Urinary bladder (tissue), 3 donors: ENCODE measurements at regions not wholly inside any gene's neighbourhood (a gene's known extent, or its start where the extent isn't known, plus 50 kb on each side); places are given as distances from the start of the nearest gene placed in this dataset.

Experiments
- DNase-seq: peaks from one replicate; pipeline ENCODE4 v3.0.0-alpha.2; 2015; ENCODE audit errors: extremely low spot score
- H3K27ac ChIP-seq: one replicate; pipeline ENCODE4 v1.5.1; 2013; ENCODE audit warnings: low read depth, mild to moderate bottlenecking, moderate library complexity
- H3K36me3 ChIP-seq: one replicate; pipeline ENCODE4 v1.6.1; 2013; ENCODE audit warnings: mild to moderate bottlenecking, moderate library complexity; ENCODE audit not compliant: insufficient read depth
- H3K4me1 ChIP-seq: one replicate; pipeline ENCODE4 v1.6.1; 2013; ENCODE audit warnings: mild to moderate bottlenecking, moderate library complexity; ENCODE audit not compliant: insufficient read depth
- H3K4me3 ChIP-seq: one replicate; pipeline ENCODE4 v1.5.1; 2013; ENCODE audit warnings: low read depth, low read length
- WGBS: extraction: QIAGEN DNeasy Blood & Tissue Kit; methylation state at CpG from one replicate; pipeline ENCODE4 v1.1.7; 2013; 5-methylcytosine and 5-hydroxymethylcytosine counted together
- donor health status: healthy with polysubstance abuse.
- donor health status: healthy.

DNA sequence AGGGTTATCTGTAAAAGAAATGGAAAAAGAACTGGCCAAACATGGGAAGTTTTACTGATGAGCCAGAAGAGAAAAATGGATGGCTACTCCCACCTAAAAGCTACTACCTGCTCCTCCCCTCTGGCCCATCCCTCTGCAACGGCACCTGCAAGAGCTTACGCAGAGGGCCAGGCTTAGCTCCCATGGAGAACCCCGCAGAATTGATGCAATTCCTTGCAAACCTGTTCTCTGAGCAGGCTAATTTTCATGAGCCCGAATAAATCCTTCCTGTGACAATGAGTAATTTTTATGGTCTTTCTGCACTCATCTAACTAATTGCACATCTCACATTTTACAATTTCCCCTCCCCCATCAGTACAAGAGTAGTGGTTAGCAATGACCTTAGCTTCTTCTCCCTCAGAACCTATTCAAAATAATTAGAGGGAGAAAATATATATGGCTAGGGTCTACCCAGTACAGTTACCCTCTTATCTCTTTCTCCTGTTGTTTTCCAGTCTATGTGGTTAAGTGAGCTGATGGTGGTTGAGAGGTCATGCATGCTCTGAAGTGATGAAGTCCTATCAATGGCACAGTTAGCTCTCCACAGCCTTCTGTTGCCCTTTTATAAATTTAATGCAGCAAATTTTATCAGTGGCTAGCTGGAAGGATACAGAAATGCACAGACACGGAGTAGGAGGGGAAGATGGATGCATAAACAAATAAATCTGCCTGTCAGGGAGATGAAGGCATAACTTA lies 67.7 kb upstream of the NTF3 start:
- Histone ChIP-seq H3K4me3 (no peak overlapping the region), H3K4me1 (no peaks in the 10 kb centered on the region), H3K36me3 (no peaks in the 10 kb centered on the region), H3K27ac (no peak overlapping the region)
- 82% methylated on average over 5 of the region's 5 CpGs for WGBS
- no peak for DNase-seq

DNA sequence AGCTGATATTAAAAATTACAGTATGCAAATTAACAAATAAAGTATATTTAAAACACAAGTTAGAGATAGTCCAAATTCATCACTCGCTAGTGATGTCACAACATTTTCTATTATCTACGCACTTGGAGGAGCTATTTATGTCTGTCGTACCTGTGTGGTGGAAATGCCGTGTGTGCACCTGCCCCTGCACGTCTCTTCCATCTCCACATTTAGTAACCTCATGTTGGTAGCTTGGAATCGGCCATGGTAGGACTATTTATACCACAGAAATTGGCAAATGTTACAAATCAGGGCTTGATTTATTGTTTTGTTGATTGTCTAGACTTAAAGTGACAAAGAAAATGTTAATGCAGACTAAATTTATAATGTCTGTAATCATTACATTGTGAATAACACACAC lies 62.6 kb upstream of the NTF3 start:
- H3K27ac ChIP-seq = no peak overlapping the region

DNA sequence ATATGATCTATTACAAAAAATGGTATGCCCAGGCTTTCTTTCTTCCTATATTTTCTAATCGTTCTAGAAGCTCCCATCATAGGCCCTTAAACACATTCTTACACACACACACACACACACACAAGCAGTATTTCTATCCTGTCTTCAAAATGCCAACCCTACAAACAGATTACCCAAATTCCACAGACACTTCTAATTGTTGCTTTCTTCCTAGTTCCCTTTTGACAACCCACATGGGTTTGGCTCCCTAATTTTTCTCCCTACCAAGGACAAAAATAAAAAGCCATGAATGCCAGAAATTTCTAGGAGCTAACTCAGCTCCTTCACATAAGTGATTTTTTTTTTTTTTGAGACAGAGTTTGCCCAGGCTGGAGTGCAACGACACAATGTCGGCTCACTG lies 60.3 kb upstream of the NTF3 start:
- H3K27ac ChIP-seq = no peak overlapping the region
- no peaks in the 10 kb centered on the region for H3K36me3 ChIP-seq
- WGBS = 87% methylated on average over 3 of the region's 3 CpGs
- no peaks in the 10 kb centered on the region for H3K4me1 ChIP-seq
- DNase-seq = no peak
- H3K4me3 ChIP-seq = no peak overlapping the region

More for the DNA sequence above, 62.6 kb upstream of the NTF3 start:
- no peaks in the 10 kb centered on the region for H3K4me1 ChIP-seq
- WGBS = 84% methylated on average over 6 of the region's 6 CpGs
- H3K4me3 ChIP-seq = no peak overlapping the region
- H3K36me3 ChIP-seq = no peaks in the 10 kb centered on the region
- DNase-seq = no peak

DNA sequence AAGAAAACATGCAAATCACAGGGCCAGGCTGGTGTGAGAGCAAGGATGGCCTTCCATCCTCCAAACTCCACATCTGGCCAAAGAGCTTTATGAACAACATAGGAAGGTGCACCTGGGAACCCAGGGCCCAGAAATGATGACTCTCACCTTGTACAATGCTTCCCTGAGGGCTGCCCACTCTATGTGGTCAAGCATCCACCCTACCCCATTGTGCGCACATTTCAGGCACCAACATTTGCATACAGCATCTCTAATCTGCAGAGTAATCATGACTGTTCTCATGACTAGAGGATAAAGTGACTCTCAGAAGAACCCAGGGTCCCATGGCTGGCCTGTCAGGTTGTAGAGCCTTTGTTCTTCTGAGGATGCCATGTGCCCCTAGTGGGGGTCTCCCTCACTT lies 57.2 kb upstream of the NTF3 start:
- H3K27ac ChIP-seq = no peak overlapping the region
- DNase-seq = no peak
- H3K4me1 ChIP-seq = no peaks in the 10 kb centered on the region
- H3K36me3 ChIP-seq = no peaks in the 10 kb centered on the region
- H3K4me3 ChIP-seq = no peak overlapping the region
- 98% methylated on average over 1 of the region's 1 CpG for WGBS

DNA sequence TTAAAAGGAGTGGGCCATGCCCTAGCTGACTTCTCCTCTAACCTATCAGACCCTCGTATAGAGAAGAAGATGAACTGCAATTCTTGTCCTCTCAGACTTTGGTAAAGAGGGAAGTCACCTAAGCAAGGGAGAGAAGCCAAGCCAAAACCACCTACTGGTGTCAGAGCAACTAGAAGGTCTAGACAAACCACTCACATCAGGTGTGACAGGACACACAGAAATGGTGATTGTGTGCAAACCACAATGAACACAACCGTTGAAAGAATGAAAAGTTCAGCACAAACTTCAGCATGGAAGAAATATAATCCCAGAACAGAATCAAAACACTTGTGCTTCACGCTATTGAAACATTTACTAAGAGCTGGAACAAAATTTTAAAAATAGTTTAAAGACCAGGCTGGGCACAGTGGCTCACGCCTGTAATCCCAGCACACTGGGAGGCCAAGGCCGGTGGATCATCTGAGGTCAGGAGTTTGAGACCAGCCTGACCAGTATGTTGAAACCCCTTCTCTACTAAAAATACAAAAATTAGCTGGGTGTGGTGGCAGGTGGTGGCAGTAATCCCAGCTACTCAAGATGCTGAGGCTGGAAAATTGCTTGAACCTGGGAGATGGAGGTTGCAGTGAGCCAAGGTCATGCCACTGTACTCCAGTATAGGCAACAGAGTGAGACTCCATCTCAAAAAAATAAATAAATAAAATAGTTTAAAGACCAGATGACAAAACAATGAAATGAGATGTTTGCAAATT lies 56.2 kb upstream of the NTF3 start:
- 89% methylated on average over 5 of the region's 5 CpGs for WGBS
- Histone ChIP-seq H3K4me3 (no peak overlapping the region), H3K36me3 (no peaks in the 10 kb centered on the region), H3K4me1 (no peaks in the 10 kb centered on the region), H3K27ac (no peak overlapping the region)
- no peak for DNase-seq

DNA sequence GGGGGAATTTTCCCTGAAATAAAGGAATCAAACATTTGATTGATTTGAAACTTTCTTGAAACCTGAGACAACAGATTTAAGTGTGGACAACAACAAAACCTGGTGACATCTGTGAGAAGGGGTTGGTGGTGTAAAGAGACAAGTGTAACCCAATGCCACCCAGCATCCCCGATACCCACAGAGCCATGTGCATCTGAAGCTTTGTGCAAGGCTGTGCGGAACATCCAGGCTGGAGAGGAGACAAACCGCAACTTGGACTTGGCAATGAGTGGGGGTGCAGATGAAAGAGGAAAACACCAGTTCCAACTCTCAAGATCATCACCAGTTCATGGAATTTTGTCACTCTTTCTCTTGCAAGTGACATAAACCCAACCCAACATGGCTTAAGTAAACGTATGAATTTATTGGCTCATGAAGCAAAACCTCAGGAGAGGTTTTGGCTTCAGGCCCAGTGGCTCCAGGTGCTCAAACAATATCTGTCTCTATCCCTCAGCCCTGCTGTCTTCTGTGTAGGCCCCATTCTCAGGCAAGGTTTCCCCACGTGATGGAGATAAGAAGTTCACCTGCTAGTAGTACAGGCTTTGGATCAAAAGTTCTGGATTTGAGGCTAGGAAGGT lies 55.2 kb upstream of the NTF3 start:
- DNase-seq = no peak
- 78% methylated on average over 5 of the region's 5 CpGs for WGBS
- no peaks in the 10 kb centered on the region for H3K4me1 ChIP-seq

DNA sequence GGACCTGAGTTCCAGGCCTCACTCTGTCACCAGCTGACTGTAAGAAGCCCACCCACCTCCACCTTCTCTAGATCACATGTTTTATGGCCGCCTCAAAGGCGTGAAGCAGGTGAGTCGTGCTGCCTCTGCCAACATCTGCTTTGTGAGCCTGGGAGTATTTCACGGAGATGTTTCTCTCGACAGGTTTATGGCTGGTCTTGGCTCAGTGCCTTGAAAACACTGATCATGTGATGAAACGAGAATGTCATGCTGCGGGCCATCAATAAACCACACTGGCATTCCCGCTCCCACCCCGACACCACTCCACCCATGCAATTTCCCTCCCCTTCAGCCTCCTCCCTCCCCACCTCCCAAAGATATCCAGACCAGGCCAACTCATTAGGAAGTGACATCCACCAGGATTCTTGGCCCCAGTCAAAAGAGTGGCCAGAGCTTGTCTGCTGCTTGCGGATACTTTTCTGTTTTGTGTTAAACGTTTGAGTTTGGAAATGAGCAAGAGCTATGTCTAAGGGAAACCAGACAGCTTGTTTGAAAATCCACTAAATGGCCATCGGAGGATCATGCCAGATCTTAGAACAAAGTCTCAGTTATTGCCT lies 53.8 kb upstream of the NTF3 start:
- no peaks in the 10 kb centered on the region for H3K4me1 ChIP-seq
- no peak overlapping the region for H3K27ac ChIP-seq
- H3K36me3 ChIP-seq = no peaks in the 10 kb centered on the region
- WGBS = 28% methylated on average over 12 of the region's 12 CpGs
- DNase-seq = peak; percentile 49
- H3K4me3 ChIP-seq = no peak overlapping the region

More for the DNA sequence above, 55.2 kb upstream of the NTF3 start:
- H3K36me3 ChIP-seq = no peaks in the 10 kb centered on the region
- H3K27ac ChIP-seq = no peak overlapping the region
- H3K4me3 ChIP-seq = no peak overlapping the region

DNA sequence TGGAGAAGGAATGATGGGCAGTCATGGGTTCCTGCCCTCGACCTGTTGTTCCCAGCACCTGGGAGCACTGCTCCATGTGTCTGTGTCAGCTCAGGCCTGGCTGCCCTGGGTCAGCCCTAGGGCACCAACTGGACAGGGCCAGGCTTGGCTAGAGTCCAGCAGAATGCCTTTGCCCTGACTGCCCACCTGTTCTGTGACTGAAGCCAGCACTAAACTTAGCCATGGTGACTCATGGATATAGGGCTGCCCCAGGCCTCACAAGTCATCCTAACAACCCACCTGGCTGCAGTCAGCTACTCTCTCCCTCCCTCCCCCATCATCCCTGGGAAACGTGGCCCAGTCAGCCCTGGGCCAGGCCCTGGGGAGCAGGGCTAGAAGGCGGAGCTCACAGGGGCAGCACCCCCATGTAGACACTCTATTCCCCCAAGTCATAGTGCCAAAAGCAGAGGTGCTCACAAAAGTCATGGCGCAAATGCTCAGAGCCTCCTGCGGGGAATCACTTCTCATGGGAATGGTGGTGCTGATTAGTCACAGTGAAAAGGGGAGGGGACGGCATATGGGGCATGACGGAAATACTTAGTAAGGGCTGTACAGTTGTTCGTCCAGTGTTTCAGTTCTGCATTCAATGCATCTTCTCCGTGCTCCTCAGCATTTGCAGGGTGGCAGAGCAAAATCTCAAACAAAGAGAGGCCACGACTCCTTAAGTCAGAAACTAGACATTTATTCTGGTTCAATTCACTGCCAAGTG lies 52.0 kb upstream of the NTF3 start:
- Histone ChIP-seq H3K4me1 (no peaks in the 10 kb centered on the region), H3K4me3 (no peak overlapping the region), H3K36me3 (no peaks in the 10 kb centered on the region), H3K27ac (no peak overlapping the region)
- 80% methylated on average over 10 of the region's 10 CpGs for WGBS
- DNase-seq = no peak
